ENCODE measurements at regions not wholly inside any gene's neighbourhood (a gene's known extent, or its start where the extent isn't known, plus 50 kb on each side); places are given as distances from the start of the nearest gene placed in this dataset.

DNA sequence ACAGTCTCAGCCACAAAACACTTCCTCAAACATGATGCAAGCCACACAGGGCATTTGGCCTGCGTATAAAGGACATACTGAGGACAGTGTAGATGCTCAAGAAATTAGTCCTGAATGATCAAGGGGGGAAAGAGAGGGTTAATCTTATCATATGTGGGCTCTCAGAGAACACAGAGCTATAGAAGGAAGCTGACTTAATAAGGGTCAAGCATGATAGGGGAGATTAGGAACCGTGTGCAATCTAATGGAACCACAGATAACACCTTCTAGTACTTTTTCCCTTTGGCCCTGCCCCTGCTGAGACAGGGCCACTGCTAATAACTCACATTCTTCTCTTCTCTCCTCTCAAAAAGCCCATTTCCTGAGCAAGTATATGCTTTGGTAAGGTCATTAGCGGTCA is 114.1 kb upstream of the ADAMTS9 start:
- Mint-ChIP-seq H3K4me3 (no peak overlapping the region), H3K4me1 (peaks cover 38% of the 10 kb centered on the region), H3K36me3 (ENCODE audit: low read depth) (no peaks in the 10 kb centered on the region), H3K9me3 (no peaks in the 10 kb centered on the region), H3K27me3 (ENCODE audit: insufficient read depth) (peaks cover 7% of the 10 kb centered on the region), H3K27ac (no peak overlapping the region)
- no peak for DNase-seq
- no peaks in the 10 kb centered on the region for H3K9me3 ChIP-seq (ENCODE audit: control insufficient read depth, low read length)
- TF ChIP-seq, protein P1, sequence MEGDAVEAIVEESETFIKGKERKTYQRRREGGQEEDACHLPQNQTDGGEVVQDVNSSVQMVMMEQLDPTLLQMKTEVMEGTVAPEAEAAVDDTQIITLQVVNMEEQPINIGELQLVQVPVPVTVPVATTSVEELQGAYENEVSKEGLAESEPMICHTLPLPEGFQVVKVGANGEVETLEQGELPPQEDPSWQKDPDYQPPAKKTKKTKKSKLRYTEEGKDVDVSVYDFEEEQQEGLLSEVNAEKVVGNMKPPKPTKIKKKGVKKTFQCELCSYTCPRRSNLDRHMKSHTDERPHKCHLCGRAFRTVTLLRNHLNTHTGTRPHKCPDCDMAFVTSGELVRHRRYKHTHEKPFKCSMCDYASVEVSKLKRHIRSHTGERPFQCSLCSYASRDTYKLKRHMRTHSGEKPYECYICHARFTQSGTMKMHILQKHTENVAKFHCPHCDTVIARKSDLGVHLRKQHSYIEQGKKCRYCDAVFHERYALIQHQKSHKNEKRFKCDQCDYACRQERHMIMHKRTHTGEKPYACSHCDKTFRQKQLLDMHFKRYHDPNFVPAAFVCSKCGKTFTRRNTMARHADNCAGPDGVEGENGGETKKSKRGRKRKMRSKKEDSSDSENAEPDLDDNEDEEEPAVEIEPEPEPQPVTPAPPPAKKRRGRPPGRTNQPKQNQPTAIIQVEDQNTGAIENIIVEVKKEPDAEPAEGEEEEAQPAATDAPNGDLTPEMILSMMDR (conservative IDR thresholded peaks at IDR 0.05), result no peak
- no peak overlapping the region for H3K4me3 ChIP-seq (ENCODE audit: low read length)
- no peak overlapping the region for H3K27ac ChIP-seq (ENCODE audit: low read depth, low read length)
- H3K27me3 ChIP-seq (ENCODE audit: control insufficient read depth, insufficient read depth, low read length, poor library complexity, severe bottlenecking), result no peaks in the 10 kb centered on the region
- no peaks in the 10 kb centered on the region for H3K36me3 ChIP-seq (ENCODE audit: control insufficient read depth, insufficient read depth, low read length)
- H3K9ac ChIP-seq (ENCODE audit: extremely low read depth, low read length, poor library complexity, severe bottlenecking), result no peak overlapping the region
- 62 to 70% methylated on average over 2 to 3 of the region's 3 CpGs for WGBS, 2 experiments (ENCODE audit: insufficient coverage in 1 of 2, insufficient read length in 1 of 2)
- no peaks in the 10 kb centered on the region for H3K4me1 ChIP-seq (ENCODE audit: control insufficient read depth, insufficient read depth, low read length)

DNA sequence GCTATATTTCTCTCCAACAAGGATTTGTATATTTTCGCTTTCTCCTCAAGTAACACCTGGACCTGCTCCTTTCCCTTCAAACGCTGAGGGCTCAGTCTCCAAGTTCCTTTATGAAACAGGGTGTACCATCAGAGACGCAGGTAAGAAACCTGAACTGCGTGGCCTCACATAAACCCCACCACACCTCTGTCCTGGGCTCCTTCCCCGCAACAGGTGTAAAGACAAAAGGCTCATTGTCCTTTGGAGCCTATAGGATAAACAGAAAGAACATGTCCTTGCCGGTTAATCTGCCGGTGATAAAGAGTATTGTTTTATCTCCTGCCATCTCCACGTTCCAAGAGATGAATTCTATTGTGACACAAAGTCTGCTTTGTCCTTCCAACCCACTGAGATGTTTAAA is 111.8 kb upstream of the ADAMTS9 start:
- Histone ChIP-seq H3K4me3 (ENCODE audit: low read length) (no peak overlapping the region), H3K9me3 (ENCODE audit: control insufficient read depth, low read length) (no peaks in the 10 kb centered on the region), H3K27ac (ENCODE audit: low read depth, low read length) (no peak overlapping the region), H3K27me3 (ENCODE audit: control insufficient read depth, insufficient read depth, low read length, poor library complexity, severe bottlenecking) (no peaks in the 10 kb centered on the region), H3K9ac (ENCODE audit: extremely low read depth, low read length, poor library complexity, severe bottlenecking) (no peak overlapping the region), H3K36me3 (ENCODE audit: control insufficient read depth, insufficient read depth, low read length) (no peaks in the 10 kb centered on the region), H3K4me1 (ENCODE audit: control insufficient read depth, insufficient read depth, low read length) (no peaks in the 10 kb centered on the region)
- no peak for DNase-seq
- H3K4me1 Mint-ChIP-seq, result peaks cover 43% of the 10 kb centered on the region
- peaks cover 2% of the 10 kb centered on the region for H3K27me3 Mint-ChIP-seq (ENCODE audit: insufficient read depth)
- H3K27ac Mint-ChIP-seq, result no peak overlapping the region
- H3K9me3 Mint-ChIP-seq, result no peaks in the 10 kb centered on the region
- no peak overlapping the region for H3K4me3 Mint-ChIP-seq
- 88 to 89% methylated on average over 4 to 8 of the region's 8 CpGs for WGBS, 2 experiments (ENCODE audit: insufficient coverage in 1 of 2, insufficient read length in 1 of 2)
- TF ChIP-seq, protein P1 (conservative IDR thresholded peaks at IDR 0.05), result no peak
- H3K36me3 Mint-ChIP-seq (ENCODE audit: low read depth), result no peaks in the 10 kb centered on the region

DNA sequence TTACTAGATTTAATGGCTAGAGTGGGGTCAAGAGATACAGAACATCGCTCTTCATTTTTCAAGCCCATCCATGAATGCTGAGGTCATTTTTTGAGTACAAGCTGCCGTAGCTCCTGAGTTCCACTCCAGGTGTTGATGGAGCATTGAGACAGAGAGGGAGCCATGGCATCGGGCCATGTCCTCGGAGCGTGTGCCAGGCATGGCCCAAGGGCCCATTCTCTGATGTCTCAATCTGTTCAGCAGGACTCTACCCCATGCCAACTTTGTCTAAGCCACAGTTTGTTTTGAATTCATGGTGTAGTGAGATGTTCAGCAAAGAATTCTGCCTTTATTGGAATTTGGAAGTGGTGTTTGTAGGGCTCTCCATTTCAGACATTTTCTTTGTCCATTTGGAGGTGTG is 110.5 kb upstream of the ADAMTS9 start:
- no peaks in the 10 kb centered on the region for H3K4me1 ChIP-seq (ENCODE audit: control insufficient read depth, insufficient read depth, low read length)
- H3K27me3 ChIP-seq (ENCODE audit: control insufficient read depth, insufficient read depth, low read length, poor library complexity, severe bottlenecking), result no peaks in the 10 kb centered on the region
- TF ChIP-seq, protein P1 (conservative IDR thresholded peaks at IDR 0.05), result no peak
- no peaks in the 10 kb centered on the region for H3K36me3 ChIP-seq (ENCODE audit: control insufficient read depth, insufficient read depth, low read length)
- Mint-ChIP-seq H3K4me1 (peaks cover 39% of the 10 kb centered on the region), H3K36me3 (ENCODE audit: low read depth) (no peaks in the 10 kb centered on the region), H3K27me3 (ENCODE audit: insufficient read depth) (peaks cover 2% of the 10 kb centered on the region), H3K27ac (no peak overlapping the region), H3K4me3 (no peak overlapping the region), H3K9me3 (no peaks in the 10 kb centered on the region)
- no peak overlapping the region for H3K9ac ChIP-seq (ENCODE audit: extremely low read depth, low read length, poor library complexity, severe bottlenecking)
- WGBS, 2 experiments (ENCODE audit: insufficient coverage in 1 of 2, insufficient read length in 1 of 2), result 92 to 97% methylated on average over 2 to 5 of the region's 5 CpGs
- no peak overlapping the region for H3K27ac ChIP-seq (ENCODE audit: low read depth, low read length)
- no peak for DNase-seq
- no peak overlapping the region for H3K4me3 ChIP-seq (ENCODE audit: low read length)
- no peaks in the 10 kb centered on the region for H3K9me3 ChIP-seq (ENCODE audit: control insufficient read depth, low read length)

All from endodermal cell (in vitro differentiated cells).